K562 (cell line): ENCODE measurements at regions not wholly inside any gene's neighbourhood (a gene's known extent, or its start where the extent isn't known, plus 50 kb on each side); places are given as distances from the start of the nearest gene placed in this dataset.
A peak's percentile ranks its signal among the peaks of the same experiment; 100 is the strongest.

Source experiments
- HNRNPUL1 ChIP-seq: fragments of 200-400 bp; formaldehyde crosslinking; IDR thresholded peaks from 2 replicates; pipeline ENCODE4 v1.6.1; 2017; ENCODE audit warnings: low read length
- JUND ChIP-seq, 2 experiments: IDR thresholded peaks; 2 replicates in 1 of 2; 3 replicates in 1 of 2; pipeline ENCODE4 v1.6.1; 2011; ENCODE audit warnings: borderline replicate concordance in 2 of 2, low read depth in 2 of 2, low read length in 2 of 2, improper control_type of control experiment in 1 of 2, missing biosample characterization in 1 of 2, missing genetic modification characterization in 1 of 2, missing genetic modification reagents in 1 of 2
- MEIS2 ChIP-seq: fragments of 450-650 bp; IDR thresholded peaks from 2 replicates; pipeline ENCODE4 v1.6.1; 2014; ENCODE audit warnings: mild to moderate bottlenecking; ENCODE audit not compliant: partially characterized antibody
- NELFE ChIP-seq: IDR thresholded peaks from 2 replicates; pipeline ENCODE4 v1.6.1; 2011; ENCODE audit warnings: mild to moderate bottlenecking; ENCODE audit not compliant: insufficient read depth, insufficient read length
- PKNOX1 ChIP-seq: fragments of 450-650 bp; IDR thresholded peaks from 2 replicates; pipeline ENCODE4 v1.6.1; 2016
- RAD21 ChIP-seq, 2 experiments: fragments of 250-450 bp in 1 of 2; fragments of 450-650 bp in 1 of 2; sonication (Bioruptor Pico) in 1 of 2; formaldehyde crosslinking in 1 of 2; IDR thresholded peaks in 1 of 2; conservative IDR thresholded peaks in 1 of 2; 2 replicates each; pipeline versions ENCODE4 v1.4.0 to v1.8.0; 2020 to 2022; ENCODE audit warnings: mild to moderate bottlenecking in 2 of 2, moderate library complexity in 1 of 2
- SMC3 ChIP-seq: conservative IDR thresholded peaks from 2 replicates; pipeline ENCODE4 v1.6.1; 2011; ENCODE audit warnings: low read depth, low read length, improper control_type of control experiment; ENCODE audit not compliant: insufficient read depth
- STAG1 ChIP-seq: sonication (generic); formaldehyde crosslinking; IDR thresholded peaks from 2 replicates; pipeline ENCODE4 v1.5.0; 2020; ENCODE audit warnings: missing genetic modification reagents, borderline replicate concordance
- TFAP4 ChIP-seq: sonication (generic); formaldehyde crosslinking; IDR thresholded peaks from 2 replicates; pipeline ENCODE4 v1.8.0; 2022; ENCODE audit warnings: missing genetic modification reagents, mild to moderate bottlenecking, moderate library complexity, borderline replicate concordance
- XRCC5 ChIP-seq: fragments of 200-400 bp; formaldehyde crosslinking; IDR thresholded peaks from 2 replicates; pipeline ENCODE4 v1.6.1; 2017; ENCODE audit warnings: low read depth, mild to moderate bottlenecking, low read length
- ZFP36 ChIP-seq: fragments of 150-350 bp; IDR thresholded peaks from 2 replicates; pipeline ENCODE4 v1.6.1; 2018; ENCODE audit warnings: low read length, low read depth; ENCODE audit not compliant: partially characterized antibody
- ZNF318 ChIP-seq, 2 experiments: fragments of 450-650 bp; IDR thresholded peaks; 2 replicates each; pipeline ENCODE4 v1.6.1; 2016; ENCODE audit warnings: mild to moderate bottlenecking in 2 of 2, borderline replicate concordance in 1 of 2, low read depth in 1 of 2, moderate library complexity in 1 of 2
- TF ChIP-seq, protein P1 (sequence below): fragments of 250-450 bp; sonication (Bioruptor Pico); IDR thresholded peaks from 2 replicates; pipeline ENCODE4 v1.8.0; 2022; ENCODE audit warnings: moderate library complexity, mild to moderate bottlenecking, inconsistent platforms

DNA sequence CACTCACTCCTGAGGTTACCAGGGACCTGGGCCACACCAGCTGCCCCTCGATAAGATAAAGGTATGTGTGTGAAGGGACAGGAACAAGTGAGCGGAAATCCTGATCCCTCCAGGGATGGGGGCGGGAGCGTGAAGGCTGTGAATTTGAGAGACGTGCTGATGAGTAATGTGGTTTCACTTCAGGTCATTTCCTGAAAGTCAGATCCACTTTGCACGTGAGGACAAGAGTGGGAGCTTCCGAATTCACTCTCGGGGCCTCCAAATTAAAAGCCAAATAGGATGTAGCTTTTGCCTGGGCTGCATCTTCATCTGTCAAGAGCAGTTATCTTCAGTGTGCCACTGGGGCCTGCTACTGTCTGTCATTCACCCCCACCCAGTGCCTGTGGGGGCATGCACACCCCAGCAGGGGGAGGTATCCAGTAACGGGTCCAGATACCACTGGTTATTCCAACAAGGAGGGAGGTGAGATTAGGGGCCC is 87.4 kb upstream of the LHX1 start (continued):
- peak in 1 of 2 experiments; percentile 29; a peak in 1 of 4 replicates for TF ChIP-seq ZNF318 (IDR thresholded peaks at IDR 0.05; ENCODE audit: borderline replicate concordance in 1 of 2, low read depth in 1 of 2)
- 0 out of 2 replicates have a peak, but pooled peaks have one; percentile 16 for TF ChIP-seq SMC3
- no peak for TF ChIP-seq HNRNPUL1
- TF ChIP-seq RAD21 (CRISPR knock-in tag; conservative IDR thresholded peaks at IDR 0.05 in 1 of 2, IDR thresholded peaks at IDR 0.05 in 1 of 2) = peak in 1 of 2 experiments; percentile 56; a peak in 2 of 4 replicates
- TF ChIP-seq, protein P1, sequence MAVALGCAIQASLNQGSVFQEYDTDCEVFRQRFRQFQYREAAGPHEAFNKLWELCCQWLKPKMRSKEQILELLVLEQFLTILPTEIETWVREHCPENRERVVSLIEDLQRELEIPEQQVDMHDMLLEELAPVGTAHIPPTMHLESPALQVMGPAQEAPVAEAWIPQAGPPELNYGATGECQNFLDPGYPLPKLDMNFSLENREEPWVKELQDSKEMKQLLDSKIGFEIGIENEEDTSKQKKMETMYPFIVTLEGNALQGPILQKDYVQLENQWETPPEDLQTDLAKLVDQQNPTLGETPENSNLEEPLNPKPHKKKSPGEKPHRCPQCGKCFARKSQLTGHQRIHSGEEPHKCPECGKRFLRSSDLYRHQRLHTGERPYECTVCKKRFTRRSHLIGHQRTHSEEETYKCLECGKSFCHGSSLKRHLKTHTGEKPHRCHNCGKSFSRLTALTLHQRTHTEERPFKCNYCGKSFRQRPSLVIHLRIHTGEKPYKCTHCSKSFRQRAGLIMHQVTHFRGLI (CRISPR knock-in tag) = no peak
- TF ChIP-seq MEIS2 = peak; percentile 43
- 0 out of 2 replicates have a peak, but pooled peaks have one; percentile 17 for TF ChIP-seq XRCC5
- peak; percentile 43; the same call in 1 of the 2 replicates for TF ChIP-seq TFAP4 (CRISPR knock-in tag)
- TF ChIP-seq ZFP36 = no peak
- TF ChIP-seq STAG1 (CRISPR knock-in tag) = no peak
- no peak for TF ChIP-seq JUND (IDR thresholded peaks at IDR 0.05; ENCODE audit: borderline replicate concordance, low read depth, low read length)
- TF ChIP-seq JUND (tag; IDR thresholded peaks at IDR 0.05; ENCODE audit: borderline replicate concordance, low read depth, low read length) = 0 out of 3 replicates have a peak, but pooled peaks have one; percentile 28
- TF ChIP-seq NELFE = no peak
- TF ChIP-seq PKNOX1 = peak; percentile 79
